WERI-Rb-1 (cell line): ENCODE measurements at regions not wholly inside any gene's neighbourhood (a gene's known extent, or its start where the extent isn't known, plus 50 kb on each side); places are given as distances from the start of the nearest gene placed in this dataset.
"Not testable (repeated sequence)": the region's sequence is repeated elsewhere in the genome, so short reads cannot be mapped to it uniquely, and the experiment has no call there.

ENCODE experiments used
- DNase-seq: peaks from one replicate; pipeline ENCODE4 v3.0.0-alpha.2; 2020
- H3K27ac ChIP-seq: fragments of 250-450 bp; sonication (Bioruptor Pico); 2 replicates; pipeline ENCODE4 v1.5.1; 2020; ENCODE audit warnings: mild to moderate bottlenecking, moderate library complexity
- H3K27me3 ChIP-seq: fragments of 250-450 bp; sonication (Bioruptor Pico); 2 replicates; pipeline ENCODE4 v1.5.1; 2021; ENCODE audit warnings: mild to moderate bottlenecking, low read depth, moderate library complexity; ENCODE audit not compliant: insufficient read depth, severe bottlenecking
- H3K36me3 ChIP-seq: fragments of 250-450 bp; sonication (Bioruptor Pico); 2 replicates; pipeline ENCODE4 v1.5.1; 2020; ENCODE audit warnings: mild to moderate bottlenecking, moderate library complexity
- H3K4me3 ChIP-seq: 2 replicates; pipeline ENCODE4 v1.5.1; 2011; ENCODE audit warnings: low read depth, mild to moderate bottlenecking, control low read depth, low read length
- H3K9me3 ChIP-seq: fragments of 250-450 bp; sonication (Bioruptor Pico); 2 replicates; pipeline ENCODE4 v1.5.1; 2021; ENCODE audit warnings: mild to moderate bottlenecking, moderate library complexity; ENCODE audit not compliant: severe bottlenecking
- TF ChIP-seq, protein P1 (sequence below): IDR thresholded peaks from 2 replicates; pipeline ENCODE4 v1.5.1; 2011; ENCODE audit warnings: low read depth, mild to moderate bottlenecking, control low read depth, inconsistent platforms, low read length

DNA sequence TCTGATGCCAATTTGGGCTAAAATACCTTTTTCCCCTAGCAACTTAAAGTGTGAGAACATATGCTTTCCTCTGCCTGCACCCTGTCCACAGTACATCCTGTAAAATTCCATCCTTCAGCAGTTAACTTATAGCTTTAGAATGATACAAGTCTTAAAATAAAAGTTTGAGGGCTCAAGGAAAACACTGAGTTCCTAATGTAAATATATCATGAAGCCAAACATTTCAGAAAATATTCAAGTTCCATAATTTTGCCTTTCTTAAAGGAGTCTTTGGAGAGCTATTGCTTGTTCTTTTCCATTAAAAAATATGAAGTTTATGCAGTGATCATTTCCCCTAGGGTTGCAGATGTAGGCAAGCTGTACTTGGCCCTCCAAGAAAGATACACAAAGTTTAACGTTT lies 303.8 kb downstream of the COL12A1 start:
- TF ChIP-seq, protein P1, sequence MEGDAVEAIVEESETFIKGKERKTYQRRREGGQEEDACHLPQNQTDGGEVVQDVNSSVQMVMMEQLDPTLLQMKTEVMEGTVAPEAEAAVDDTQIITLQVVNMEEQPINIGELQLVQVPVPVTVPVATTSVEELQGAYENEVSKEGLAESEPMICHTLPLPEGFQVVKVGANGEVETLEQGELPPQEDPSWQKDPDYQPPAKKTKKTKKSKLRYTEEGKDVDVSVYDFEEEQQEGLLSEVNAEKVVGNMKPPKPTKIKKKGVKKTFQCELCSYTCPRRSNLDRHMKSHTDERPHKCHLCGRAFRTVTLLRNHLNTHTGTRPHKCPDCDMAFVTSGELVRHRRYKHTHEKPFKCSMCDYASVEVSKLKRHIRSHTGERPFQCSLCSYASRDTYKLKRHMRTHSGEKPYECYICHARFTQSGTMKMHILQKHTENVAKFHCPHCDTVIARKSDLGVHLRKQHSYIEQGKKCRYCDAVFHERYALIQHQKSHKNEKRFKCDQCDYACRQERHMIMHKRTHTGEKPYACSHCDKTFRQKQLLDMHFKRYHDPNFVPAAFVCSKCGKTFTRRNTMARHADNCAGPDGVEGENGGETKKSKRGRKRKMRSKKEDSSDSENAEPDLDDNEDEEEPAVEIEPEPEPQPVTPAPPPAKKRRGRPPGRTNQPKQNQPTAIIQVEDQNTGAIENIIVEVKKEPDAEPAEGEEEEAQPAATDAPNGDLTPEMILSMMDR = no peak
- DNase-seq = no peak
- Histone ChIP-seq H3K27ac (no peak overlapping the region), H3K4me3 (no peak overlapping the region), H3K36me3 (no peaks in the 10 kb centered on the region), H3K27me3 (peaks cover 28% of the 10 kb centered on the region), H3K9me3 (no peaks in the 10 kb centered on the region)

DNA sequence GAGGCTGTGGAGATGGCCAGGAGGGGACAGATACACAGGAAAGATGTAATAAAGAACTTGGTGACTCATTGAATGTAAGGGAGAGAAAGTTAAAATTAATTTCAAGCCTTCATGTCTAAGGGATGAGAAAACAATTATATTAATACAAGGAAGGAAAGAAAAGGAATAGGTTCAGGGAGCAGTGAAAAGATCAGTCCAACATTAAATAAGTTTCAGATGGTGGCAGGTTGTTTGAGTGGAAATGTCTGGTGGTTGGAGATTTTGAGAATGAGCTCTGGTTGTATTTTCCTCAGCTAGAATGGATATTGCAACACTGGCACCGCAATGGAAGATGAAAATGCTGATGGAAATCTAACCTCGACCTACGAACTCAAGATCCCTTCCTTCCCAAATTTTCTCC lies 304.3 kb downstream of the COL12A1 start:
- H3K27ac ChIP-seq = no peak overlapping the region
- H3K4me3 ChIP-seq = no peak overlapping the region
- TF ChIP-seq, protein P1 = no peak
- DNase-seq = no peak
- no peaks in the 10 kb centered on the region for H3K9me3 ChIP-seq
- H3K27me3 ChIP-seq = peaks cover 27% of the 10 kb centered on the region
- no peaks in the 10 kb centered on the region for H3K36me3 ChIP-seq

DNA sequence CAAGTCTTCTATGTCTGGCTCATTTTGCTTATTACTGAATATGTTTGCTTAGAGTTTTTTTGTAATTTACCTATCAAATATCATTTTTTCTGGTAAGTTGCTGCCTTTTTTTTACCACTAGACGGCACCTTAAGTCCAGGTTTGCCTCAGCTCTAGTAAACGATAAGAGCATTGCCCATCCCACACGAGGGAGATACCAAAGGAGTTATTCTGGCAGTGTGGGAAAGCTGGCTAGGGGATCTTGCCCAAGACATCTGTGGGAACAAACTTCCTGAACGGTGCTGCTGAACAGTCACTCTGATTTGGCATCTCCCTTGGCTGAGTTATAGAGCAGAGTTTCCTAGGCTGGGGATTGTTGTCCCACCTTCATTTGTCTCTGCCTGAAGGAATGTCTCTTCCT lies 306.4 kb downstream of the COL12A1 start:
- H3K9me3 ChIP-seq = no peaks in the 10 kb centered on the region
- no peaks in the 10 kb centered on the region for H3K36me3 ChIP-seq
- no peak overlapping the region for H3K4me3 ChIP-seq
- TF ChIP-seq, protein P1 = no peak
- H3K27me3 ChIP-seq = peaks cover 40% of the 10 kb centered on the region
- no peak overlapping the region for H3K27ac ChIP-seq
- no peak for DNase-seq

- no peaks in the 10 kb centered on the region for H3K36me3 ChIP-seq
- TF ChIP-seq, protein P1 = no peak
- DNase-seq = no peak
Measured at GRCh38 chr6:74892091-74892490, 313.8 kb downstream of the COL12A1 start.

GRCh38 chr6:74891349-74891831 lies 314.5 kb downstream of the COL12A1 start:
- DNase-seq = no peak
- H3K9me3 ChIP-seq = no peaks in the 10 kb centered on the region
- H3K27me3 ChIP-seq = peaks cover 58% of the 10 kb centered on the region
- TF ChIP-seq, protein P1 = no peak
- no peak overlapping the region for H3K27ac ChIP-seq
- H3K36me3 ChIP-seq = no peaks in the 10 kb centered on the region
- no peak overlapping the region for H3K4me3 ChIP-seq

More at GRCh38 chr6:74892091-74892490, 313.8 kb downstream of the COL12A1 start:
- Histone ChIP-seq H3K9me3 (no peaks in the 10 kb centered on the region), H3K4me3 (no peak overlapping the region), H3K27me3 (peaks cover 58% of the 10 kb centered on the region), H3K27ac (no peak overlapping the region)

DNA sequence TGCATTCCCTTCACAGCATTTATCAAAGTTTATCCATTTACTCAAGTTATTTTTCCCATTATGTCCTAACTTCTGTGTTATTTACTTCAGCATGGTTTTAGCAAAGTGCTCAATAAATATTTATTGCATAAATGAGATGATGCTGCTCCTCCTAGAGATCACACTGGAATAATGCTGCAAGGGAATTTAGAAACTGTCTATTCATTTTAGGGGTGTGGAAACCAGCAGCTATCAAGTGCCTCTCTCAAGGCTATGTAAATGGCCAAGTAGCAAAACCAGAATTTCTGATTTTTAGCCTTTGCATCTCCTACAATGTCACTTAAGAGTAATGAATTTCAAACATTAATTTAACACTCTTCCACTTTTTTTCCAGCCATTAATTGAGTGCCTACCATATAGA lies 316.2 kb downstream of the COL12A1 start:
- no peak for DNase-seq
- no peak overlapping the region for H3K4me3 ChIP-seq
- no peaks in the 10 kb centered on the region for H3K9me3 ChIP-seq
- no peak overlapping the region for H3K27ac ChIP-seq
- TF ChIP-seq, protein P1 = no peak
- no peaks in the 10 kb centered on the region for H3K36me3 ChIP-seq
- H3K27me3 ChIP-seq = peaks cover 44% of the 10 kb centered on the region

- H3K9me3 ChIP-seq, DNase-seq, H3K27ac ChIP-seq, H3K36me3 ChIP-seq, H3K4me3 ChIP-seq: not testable (repeated sequence)
- peaks cover 40% of the 10 kb centered on the region for H3K27me3 ChIP-seq
Measured at GRCh38 chr6:74888741-74889140, 317.1 kb downstream of the COL12A1 start.
